Brain pericyte (primary cell): ENCODE measurements at regions not wholly inside any gene's neighbourhood (a gene's known extent, or its start where the extent isn't known, plus 50 kb on each side); places are given as distances from the start of the nearest gene placed in this dataset.
A peak's percentile ranks its signal among the peaks of the same experiment; 100 is the strongest.

Experiments used
- DNase-seq: peaks from one replicate; pipeline ENCODE4 v3.0.0-alpha.2; 2012; ENCODE audit warnings: low read depth, low spot score

DNA sequence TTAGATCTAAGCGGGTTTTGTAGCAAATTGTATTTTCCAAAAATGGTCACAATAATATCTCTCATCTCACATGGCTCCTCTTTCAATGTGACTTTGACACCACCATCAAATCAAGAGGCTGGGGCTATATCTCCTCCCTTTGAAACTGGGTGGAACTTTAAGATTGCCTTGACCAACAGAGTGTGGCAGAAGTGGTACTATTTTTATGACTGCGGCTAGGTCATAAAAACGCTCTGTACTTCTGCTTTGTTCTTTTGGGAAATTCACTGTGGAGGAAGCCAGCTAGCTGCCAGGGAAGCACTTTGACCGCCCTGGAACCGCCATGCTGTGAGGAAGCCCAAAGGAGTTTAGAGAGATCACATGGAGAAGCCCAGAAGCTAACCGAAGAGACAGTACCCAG lies 50.7 kb upstream of the ACOT11 start:
- DNase-seq, result no peak

DNA sequence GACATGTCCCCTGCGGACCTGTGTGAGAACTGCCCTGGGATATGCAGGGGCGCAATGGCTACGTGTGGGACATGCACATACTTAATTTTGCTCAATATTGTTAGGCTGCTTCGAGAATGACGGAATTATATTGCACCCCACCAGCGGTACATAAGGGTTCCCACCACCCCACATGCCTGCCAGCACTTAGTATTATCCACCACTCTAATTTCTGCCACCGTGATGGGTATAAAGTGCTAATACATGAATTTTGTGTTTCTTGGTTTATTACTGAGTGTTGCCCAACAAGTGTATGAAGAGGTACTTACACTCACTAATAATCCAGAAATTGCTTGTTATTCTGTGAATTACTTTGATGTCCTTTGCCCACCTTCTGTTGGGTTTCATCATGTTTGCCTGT lies 52.1 kb upstream of the ACOT11 start:
- DNase-seq, result no peak

GRCh38 chr1:54493608-54494007 lies 54.4 kb upstream of the ACOT11 start:
- DNase-seq, result no peak

- DNase-seq, result no peak
Measured at GRCh38 chr1:54490361-54491248, 57.4 kb upstream of the ACOT11 start.

DNA sequence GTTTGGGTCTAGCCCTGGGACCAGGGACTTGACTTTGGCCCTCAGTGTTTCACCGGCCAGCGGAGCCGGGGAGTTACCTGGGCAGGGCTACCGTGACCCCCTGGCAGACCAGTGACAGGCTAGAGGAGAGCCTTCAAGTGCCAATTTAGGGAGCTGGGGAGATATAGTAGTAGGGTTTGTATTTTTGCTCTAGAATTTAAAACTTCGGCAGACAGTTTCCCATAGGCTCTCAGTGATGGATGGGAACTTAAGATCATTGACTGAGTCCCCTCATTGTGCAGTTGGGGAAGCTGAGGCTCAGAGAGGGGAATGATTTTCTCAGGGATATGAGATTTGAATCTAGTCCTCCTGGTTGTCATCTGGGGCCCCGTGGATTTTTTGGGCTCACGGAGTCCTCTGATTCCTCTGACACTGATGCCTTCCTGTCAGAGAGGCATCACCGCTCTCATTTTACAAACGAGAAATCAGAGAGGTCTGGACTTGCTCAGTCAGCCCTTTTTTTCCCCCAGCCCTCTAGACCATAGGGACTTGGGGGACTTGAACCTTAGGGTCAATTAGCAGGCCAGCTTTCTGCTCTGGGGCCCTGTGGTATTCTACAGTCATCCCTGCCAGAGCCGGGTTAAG lies 58.3 kb upstream of the ACOT11 start:
- DNase-seq, result no peak

GRCh38 chr1:54488779-54489626 lies 59.0 kb upstream of the ACOT11 start:
- no peak for DNase-seq

- DNase-seq, result peak; percentile 29
Measured at GRCh38 chr1:54488065-54488750, 59.8 kb upstream of the ACOT11 start.

DNA sequence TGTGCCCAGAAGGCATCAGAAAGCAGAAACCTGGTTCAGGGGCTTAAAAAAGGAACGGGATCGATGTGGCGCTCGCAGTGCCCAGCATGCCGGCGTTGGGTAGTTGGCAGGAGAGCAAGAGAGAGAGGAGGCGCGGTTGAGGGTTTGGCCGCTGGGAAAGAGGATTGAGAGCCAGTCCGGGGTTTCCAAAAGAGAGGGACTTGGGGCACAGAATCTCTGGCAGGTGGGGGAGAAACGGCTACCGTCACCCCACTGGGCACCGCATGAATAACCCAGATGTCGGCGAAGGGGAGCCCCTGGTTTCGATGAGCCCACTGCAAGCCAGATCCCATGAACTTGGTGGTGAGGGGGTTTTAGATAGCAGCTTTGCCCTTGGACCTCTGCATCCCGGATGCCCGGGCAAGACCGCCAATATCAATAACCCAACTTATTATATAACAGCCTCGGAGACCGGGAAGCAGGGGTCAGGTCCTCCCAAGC lies 60.4 kb upstream of the ACOT11 start:
- DNase-seq, result no peak

DNA sequence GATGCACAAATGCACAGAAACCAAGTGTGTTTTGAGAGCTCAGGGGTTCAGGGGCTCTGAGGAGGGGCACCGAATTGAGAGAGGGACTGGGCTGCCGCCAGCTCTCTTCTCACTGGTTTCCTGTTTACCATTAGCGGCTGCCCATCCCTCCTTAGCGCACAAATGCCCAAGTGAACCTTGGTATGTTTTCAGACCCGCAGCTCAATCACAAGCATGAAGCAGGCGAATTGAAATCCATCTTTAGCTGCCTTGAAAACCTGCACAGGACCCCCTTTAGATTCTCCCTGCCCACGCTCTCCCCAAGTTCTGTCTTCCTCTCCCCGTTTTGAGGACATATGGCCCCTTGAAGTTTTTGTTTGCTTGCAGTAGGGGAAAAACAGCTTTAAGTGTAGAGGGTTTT lies 61.1 kb upstream of the ACOT11 start:
- no peak for DNase-seq

- DNase-seq, result no peak
Measured at GRCh38 chr1:54485416-54485815, 62.6 kb upstream of the ACOT11 start.

GRCh38 chr1:54483875-54484437 lies 64.1 kb upstream of the ACOT11 start:
- DNase-seq, result no peak

GRCh38 chr1:54481201-54481884 lies 66.7 kb upstream of the ACOT11 start:
- DNase-seq, result no peak

DNA sequence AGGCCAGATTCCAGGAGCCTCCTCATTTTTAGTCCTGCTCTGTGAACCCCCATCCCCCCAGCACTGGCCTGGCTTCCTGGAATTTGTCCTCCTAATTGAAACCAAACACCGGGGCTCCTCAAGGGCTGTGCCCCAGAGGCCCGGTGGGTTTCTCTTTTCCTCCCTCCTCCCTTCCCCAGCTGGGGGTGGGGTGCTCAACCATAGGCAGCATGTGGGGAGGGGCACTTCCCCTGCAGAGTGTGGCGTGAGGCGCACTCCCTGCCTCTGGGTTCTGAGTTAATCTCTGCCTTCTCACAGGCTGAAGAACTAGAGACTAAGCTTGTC lies 67.5 kb upstream of the ACOT11 start:
- no peak for DNase-seq

- DNase-seq, result no peak
Measured at GRCh38 chr1:54479841-54480524, 68.0 kb upstream of the ACOT11 start.

- DNase-seq, result no peak
Measured at GRCh38 chr1:54479251-54479650, 68.8 kb upstream of the ACOT11 start.

DNA sequence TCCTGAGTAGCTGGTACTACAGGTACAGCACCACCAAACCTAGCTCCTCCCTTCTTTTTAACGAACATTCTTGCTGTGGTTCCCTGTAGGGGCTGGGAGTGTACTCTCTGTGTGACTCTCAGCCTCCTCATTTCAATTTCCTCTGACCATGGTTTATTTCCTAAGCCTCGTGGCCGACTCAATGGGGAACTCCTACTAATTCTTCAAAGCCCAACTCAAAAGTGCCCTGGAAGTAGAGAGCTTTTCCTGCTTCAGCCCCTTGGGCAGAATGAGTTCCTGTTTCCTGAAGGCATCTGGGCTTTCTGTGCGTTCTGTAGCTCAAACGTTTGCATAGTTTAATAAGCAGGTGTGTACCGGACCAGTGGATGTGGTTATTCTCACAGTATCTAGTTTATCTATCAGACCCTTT lies 70.9 kb upstream of the ACOT11 start:
- DNase-seq, result no peak

- no peak for DNase-seq
Measured at GRCh38 chr1:54476530-54477109, 70.4 kb upstream of the SSBP3 start.

DNA sequence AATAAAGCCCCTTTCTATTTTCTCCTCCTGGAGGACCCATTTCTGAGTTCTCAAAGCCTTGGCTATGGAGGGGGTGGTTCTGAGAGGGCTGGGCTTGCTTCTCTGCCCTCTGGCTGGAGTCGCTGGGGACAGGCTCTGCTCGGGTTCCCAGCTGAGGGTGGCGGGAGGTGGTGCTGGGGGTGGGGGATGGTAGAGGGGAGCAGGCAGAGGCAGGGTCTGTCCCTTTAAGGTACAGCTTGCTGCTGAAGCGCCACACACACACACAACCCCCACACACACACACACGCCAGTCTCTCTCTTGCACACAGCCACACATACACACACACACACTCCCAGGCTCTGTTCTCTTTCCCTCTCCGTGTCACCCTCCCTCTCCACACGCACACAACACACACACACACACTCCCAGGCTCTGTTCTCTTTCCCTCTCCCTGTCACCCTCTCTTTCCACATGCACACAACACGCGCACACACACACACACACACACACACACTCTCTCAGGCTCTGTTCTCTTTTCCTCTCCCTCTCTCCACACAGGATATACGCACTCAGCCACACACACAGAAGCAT lies 69.8 kb upstream of the SSBP3 start:
- no peak for DNase-seq

DNA sequence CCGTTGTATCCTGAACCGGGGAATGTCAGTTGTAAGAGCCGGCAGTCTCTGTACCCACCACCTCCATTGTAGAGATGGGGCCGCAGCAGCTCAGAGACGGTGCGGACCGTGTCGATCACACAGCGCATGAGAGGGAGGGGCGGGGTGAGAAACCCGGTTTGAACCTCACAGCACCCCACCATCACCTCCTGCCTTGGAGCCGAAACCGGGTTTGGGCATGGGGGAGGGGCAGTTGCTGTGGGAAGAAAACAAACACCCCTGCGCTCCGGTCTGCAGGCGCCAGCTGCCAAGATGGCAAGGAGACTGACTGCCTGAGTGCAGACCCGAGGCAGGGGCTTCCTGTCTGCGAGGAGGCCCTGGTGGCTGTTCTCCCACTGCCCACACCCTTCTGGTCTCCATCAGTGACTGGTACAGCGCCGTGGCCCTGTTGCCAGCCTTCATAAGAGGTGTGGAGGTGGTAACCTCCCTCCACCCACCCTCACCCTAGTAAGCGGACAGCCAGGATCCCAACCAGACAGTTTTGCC lies 69.2 kb upstream of the SSBP3 start:
- DNase-seq, result no peak
